Right atrium auricular region (tissue), 2 donors: ENCODE measurements at regions not wholly inside any gene's neighbourhood (a gene's known extent, or its start where the extent isn't known, plus 50 kb on each side); places are given as distances from the start of the nearest gene placed in this dataset.

Experiments
- DNase-seq: peaks from one replicate; pipeline ENCODE4 v3.0.0-alpha.2; 2019; ENCODE audit warnings: low spot score
- H3K27ac ChIP-seq, 2 donors: fragments of 200-600 bp; sonication (generic); 1 replicate in 1 of 2; 2 replicates in 1 of 2; pipeline ENCODE4 v1.5.1; 2016 to 2019
- H3K27me3 ChIP-seq, 2 donors: fragments of 200-600 bp; sonication (generic); one replicate each; pipeline versions ENCODE4 v1.5.1 to v1.6.0; 2017 to 2019
- H3K36me3 ChIP-seq: fragments of 200-600 bp; sonication (generic); one replicate; pipeline ENCODE4 v1.5.1; 2016
- H3K4me1 ChIP-seq, 2 donors: fragments of 200-600 bp; sonication (generic); one replicate each; pipeline versions ENCODE4 v1.5.1 to v1.6.0; 2017 to 2019
- H3K4me3 ChIP-seq, 2 donors: fragments of 200-600 bp; sonication (generic); 1 replicate in 1 of 2; 2 replicates in 1 of 2; pipeline ENCODE4 v1.5.1; 2017 to 2019; ENCODE audit warnings: mild to moderate bottlenecking in 1 of 2, moderate library complexity in 1 of 2
- H3K9me3 ChIP-seq, 2 donors: fragments of 200-600 bp; sonication (generic); one replicate each; pipeline ENCODE4 v1.5.1; 2019
- TF ChIP-seq, protein P1 (sequence below), 2 donors: fragments of 200-600 bp; sonication (generic); IDR thresholded peaks; one replicate each; pipeline ENCODE4 v1.5.1; 2019; ENCODE audit warnings: antibody characterized with exemption in 2 of 2

DNA sequence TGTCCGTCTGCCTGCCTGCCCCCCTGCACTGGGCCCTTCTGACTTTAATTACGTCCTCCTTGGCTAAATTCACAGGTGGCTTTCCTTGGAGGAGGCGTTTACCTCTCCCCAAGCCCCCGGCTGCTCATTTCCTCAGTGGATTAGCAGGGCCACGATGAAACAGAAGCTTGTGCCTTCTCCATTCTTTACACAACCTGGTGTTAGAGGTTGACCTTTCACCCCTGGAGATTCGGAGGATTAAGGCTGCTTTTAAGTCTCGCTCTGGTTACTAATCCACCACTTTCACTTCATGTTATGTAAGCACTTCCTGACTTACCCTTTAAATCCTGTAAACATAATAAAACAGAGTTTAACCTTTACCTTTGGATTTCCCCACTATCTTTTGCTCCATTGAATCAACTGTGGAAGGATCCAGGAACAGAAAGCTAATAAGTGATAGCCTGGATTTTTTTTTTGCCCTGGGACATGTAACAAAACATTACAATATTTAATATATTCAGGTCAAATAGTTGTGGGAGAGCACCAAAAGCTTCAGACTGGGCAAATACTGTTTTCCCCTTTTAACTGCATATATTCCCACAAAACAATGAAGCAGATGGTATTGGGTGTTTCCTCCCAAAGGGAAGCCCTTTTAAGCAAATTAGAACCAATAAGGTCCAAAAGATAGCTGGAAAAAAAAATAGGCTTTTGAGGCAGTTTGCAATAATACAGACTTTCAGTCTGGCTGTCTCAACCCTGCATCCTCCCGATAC, 370.2 kb downstream of the EN1 start:
- TF ChIP-seq, protein P1, sequence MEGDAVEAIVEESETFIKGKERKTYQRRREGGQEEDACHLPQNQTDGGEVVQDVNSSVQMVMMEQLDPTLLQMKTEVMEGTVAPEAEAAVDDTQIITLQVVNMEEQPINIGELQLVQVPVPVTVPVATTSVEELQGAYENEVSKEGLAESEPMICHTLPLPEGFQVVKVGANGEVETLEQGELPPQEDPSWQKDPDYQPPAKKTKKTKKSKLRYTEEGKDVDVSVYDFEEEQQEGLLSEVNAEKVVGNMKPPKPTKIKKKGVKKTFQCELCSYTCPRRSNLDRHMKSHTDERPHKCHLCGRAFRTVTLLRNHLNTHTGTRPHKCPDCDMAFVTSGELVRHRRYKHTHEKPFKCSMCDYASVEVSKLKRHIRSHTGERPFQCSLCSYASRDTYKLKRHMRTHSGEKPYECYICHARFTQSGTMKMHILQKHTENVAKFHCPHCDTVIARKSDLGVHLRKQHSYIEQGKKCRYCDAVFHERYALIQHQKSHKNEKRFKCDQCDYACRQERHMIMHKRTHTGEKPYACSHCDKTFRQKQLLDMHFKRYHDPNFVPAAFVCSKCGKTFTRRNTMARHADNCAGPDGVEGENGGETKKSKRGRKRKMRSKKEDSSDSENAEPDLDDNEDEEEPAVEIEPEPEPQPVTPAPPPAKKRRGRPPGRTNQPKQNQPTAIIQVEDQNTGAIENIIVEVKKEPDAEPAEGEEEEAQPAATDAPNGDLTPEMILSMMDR (IDR thresholded peaks at IDR 0.05) = no peak
- Histone ChIP-seq H3K27ac (no peak overlapping the region), H3K9me3 (no peaks in the 10 kb centered on the region), H3K4me1 (no peaks in the 10 kb centered on the region), H3K36me3 (no peaks in the 10 kb centered on the region), H3K27me3 (no peaks in the 10 kb centered on the region), H3K4me3 (no peak overlapping the region)
- DNase-seq = no peak

DNA sequence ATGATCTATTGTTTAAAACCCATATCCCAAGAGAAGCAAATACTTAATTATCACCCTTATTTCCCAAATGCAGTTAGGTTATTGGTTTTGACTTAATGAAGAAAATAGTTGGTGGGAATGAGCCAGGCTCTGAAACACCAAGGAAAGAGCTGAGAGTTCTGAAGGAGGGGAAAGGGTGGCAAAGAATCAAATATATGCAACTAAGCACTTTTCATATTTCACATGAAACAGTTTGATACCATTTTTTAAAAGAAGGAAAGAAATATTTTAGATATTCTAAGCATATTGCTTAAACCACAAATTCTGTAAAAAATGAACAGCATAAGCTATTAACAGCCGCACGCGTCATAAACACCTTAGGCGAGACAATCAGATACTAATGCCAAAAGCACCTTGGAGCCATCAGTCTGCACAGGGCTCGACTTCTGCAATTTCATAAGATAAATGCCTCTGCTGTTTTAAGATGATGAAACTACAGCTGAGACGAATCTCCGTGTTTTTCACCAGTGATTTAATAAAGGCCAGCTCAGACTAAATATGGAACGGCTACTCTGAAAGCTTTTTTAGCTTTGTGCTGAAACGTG, 371.7 kb downstream of the EN1 start:
- no peaks in the 10 kb centered on the region for H3K27me3 ChIP-seq
- DNase-seq = no peak
- H3K4me1 ChIP-seq = no peaks in the 10 kb centered on the region
- TF ChIP-seq, protein P1 (IDR thresholded peaks at IDR 0.05) = no peak
- no peak overlapping the region for H3K27ac ChIP-seq
- H3K4me3 ChIP-seq = no peak overlapping the region
- no peaks in the 10 kb centered on the region for H3K9me3 ChIP-seq
- no peaks in the 10 kb centered on the region for H3K36me3 ChIP-seq

DNA sequence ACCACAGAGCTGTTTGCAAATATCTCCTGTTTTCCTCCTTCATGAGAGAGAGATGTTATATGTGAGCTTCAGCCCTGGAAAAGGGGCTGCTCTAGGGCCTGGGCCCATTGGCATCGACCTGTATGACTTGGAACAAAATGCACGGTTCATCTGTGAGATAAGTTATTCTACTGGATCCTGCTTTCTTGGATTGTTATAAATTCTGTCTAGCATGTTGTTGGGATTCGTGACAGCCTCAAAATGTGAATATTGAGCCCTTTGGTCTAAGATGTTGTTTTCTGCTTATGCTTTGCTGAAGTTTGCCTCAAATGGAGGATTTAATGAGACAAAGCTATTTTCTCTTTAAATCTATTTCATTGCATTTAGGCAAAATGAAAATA, 372.9 kb downstream of the EN1 start:
- Histone ChIP-seq H3K4me1 (no peaks in the 10 kb centered on the region), H3K27me3 (no peaks in the 10 kb centered on the region), H3K36me3 (no peaks in the 10 kb centered on the region), H3K27ac (no peak overlapping the region), H3K4me3 (no peak overlapping the region), H3K9me3 (no peaks in the 10 kb centered on the region)
- no peak for DNase-seq
- TF ChIP-seq, protein P1 (IDR thresholded peaks at IDR 0.05) = no peak

DNA sequence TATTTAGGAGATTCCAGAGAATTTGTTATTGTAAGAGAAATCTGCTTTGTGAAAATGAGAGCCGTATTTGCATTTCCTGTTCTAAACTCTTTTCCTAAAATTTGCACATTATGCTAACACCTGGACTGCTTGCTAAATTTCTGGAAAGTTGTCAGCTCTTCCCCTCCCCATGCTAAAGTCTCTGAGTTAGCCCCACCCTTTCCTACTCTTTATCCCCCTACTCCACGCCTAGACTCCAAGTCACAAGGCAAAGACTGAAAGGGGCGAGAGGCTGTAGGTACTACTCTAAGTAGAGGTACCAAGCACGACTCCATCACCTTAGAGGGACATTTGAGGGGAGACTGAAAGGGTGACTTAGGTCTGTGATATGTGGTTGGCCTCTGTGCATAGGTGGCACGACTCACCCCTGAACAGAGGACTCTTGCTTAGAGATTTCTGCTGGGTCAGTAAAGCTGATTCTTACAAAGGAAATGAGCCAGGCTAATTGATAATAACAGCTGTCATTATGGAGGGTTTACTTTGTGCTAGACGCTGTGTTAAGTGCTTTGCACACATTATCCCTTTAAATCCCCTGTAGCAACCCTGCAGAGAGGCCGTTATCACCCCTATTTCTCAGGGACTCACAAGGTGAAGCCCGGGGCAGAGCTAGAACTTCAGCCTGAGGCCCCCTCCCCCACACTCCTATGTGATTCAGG, 373.5 kb downstream of the EN1 start:
- Histone ChIP-seq H3K4me1 (no peaks in the 10 kb centered on the region), H3K27ac (no peak overlapping the region), H3K4me3 (no peak overlapping the region), H3K27me3 (no peaks in the 10 kb centered on the region), H3K36me3 (no peaks in the 10 kb centered on the region), H3K9me3 (no peaks in the 10 kb centered on the region)
- no peak for DNase-seq
- TF ChIP-seq, protein P1 (IDR thresholded peaks at IDR 0.05) = no peak

DNA sequence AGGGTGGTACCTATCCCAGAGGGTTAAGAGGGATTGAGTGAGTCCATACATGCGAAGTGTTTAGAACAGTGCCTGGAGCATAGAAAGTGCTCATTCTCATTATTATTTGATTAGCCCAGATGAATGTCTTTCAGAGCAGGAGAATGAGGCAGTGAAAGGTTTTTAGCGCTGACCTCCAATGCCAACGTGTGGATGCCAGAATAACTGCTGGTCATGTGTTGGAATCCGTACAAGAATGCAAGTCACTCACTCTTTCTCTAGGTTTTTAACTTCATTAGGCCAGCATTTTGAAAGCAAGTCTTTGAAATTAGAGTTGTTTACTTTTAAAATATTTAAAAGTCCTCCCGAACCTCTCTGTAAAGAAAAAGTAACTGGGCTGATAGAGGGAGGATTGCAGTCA, 374.2 kb downstream of the EN1 start:
- Histone ChIP-seq H3K9me3 (no peaks in the 10 kb centered on the region), H3K27ac (no peak overlapping the region), H3K36me3 (no peaks in the 10 kb centered on the region), H3K4me1 (no peaks in the 10 kb centered on the region), H3K27me3 (no peaks in the 10 kb centered on the region), H3K4me3 (no peak overlapping the region)
- TF ChIP-seq, protein P1 (IDR thresholded peaks at IDR 0.05) = no peak
- DNase-seq = no peak
